ENCODE measurements at regions not wholly inside any gene's neighbourhood (a gene's known extent, or its start where the extent isn't known, plus 50 kb on each side); places are given as distances from the start of the nearest gene placed in this dataset.

DNA sequence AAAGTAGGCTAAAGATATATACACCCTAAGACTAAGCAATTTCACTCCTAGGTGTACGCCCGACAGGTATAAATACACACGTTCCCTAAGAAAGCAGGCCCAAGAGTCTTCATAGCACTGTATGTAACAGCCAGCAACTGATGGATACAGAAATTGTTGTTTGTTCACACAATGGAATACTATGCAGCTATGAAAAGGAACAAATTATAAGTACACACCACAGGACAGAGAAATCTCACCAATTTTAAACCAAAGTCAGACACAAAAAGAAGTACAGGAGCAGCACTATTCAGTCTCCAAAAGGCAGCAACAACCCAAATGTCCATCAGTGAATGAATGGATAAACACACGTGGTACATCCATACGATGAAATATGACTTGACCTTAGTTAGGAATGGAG, 106.1 kb downstream of the LITAF start:
- TF ChIP-seq, protein P1, sequence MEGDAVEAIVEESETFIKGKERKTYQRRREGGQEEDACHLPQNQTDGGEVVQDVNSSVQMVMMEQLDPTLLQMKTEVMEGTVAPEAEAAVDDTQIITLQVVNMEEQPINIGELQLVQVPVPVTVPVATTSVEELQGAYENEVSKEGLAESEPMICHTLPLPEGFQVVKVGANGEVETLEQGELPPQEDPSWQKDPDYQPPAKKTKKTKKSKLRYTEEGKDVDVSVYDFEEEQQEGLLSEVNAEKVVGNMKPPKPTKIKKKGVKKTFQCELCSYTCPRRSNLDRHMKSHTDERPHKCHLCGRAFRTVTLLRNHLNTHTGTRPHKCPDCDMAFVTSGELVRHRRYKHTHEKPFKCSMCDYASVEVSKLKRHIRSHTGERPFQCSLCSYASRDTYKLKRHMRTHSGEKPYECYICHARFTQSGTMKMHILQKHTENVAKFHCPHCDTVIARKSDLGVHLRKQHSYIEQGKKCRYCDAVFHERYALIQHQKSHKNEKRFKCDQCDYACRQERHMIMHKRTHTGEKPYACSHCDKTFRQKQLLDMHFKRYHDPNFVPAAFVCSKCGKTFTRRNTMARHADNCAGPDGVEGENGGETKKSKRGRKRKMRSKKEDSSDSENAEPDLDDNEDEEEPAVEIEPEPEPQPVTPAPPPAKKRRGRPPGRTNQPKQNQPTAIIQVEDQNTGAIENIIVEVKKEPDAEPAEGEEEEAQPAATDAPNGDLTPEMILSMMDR (conservative IDR thresholded peaks at IDR 0.05), result no peak
- no peak for TF ChIP-seq EZH2 (IDR thresholded peaks at IDR 0.05; ENCODE audit: low read depth)

Measured in PC-9 (cell line).